HG02571 (cell line): ENCODE measurements at regions not wholly inside any gene's neighbourhood (a gene's known extent, or its start where the extent isn't known, plus 50 kb on each side); places are given as distances from the start of the nearest gene placed in this dataset.

Source experiments
- ATAC-seq: cut with Tn5 transposase; IDR thresholded peaks from one replicate; pipeline ENCODE4 v1.9.1; 2021; ENCODE audit warnings: mild to moderate bottlenecking, moderate library complexity; ENCODE audit not compliant: unreplicated experiment

DNA sequence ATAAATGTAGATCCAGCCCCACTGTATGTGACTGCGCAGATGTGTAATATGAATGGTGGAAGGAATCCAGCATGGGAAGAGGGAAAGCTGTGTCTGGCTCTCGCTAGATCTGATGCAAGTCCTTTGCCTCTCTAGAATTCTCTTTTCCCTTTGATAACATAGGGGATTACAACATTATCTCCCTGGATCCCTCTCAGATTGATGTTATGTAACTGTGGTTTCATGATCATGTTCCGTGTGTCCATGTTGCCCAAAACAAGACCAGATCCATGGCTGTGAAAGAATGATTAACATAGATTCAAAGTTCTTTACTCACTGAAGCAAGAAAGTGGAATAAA lies 184.0 kb upstream of the UBL3 start:
- no peak for ATAC-seq

DNA sequence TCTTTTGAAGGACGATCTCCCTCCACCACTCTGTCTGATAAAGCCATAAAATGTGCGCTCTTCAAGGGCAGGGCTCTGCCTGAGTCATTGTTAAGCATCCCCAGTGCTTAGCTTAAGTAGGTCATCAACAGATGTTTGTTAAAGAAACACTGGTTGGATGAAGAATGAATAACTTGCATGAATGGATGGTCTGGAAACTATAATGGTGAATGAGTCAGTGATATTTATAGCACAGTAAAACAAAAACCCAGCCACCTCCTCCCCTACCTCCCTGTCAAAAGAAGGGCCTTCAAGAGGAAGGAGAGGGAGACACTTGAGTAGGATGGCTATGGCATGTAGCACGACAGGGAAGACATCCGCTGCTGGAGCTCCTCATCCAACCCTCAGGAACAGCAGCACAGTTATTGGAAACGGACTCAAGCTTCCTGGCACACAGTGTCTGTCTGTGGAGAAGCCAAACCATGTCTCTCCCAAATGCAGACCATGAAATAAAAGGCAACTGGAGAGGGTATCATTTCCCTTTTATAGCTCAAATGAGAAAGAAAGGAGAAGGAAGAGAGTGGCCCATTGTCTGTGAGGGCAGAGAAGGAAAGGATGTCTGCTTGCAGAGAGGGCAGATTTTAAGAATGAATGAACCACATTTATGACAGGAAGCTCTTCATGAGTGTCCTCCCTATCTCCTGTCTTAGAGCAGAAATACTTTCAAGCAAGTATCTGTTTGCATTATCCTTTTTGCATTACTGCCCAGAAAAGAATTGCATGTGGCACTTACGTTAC lies 183.5 kb upstream of the UBL3 start:
- ATAC-seq: no peak

DNA sequence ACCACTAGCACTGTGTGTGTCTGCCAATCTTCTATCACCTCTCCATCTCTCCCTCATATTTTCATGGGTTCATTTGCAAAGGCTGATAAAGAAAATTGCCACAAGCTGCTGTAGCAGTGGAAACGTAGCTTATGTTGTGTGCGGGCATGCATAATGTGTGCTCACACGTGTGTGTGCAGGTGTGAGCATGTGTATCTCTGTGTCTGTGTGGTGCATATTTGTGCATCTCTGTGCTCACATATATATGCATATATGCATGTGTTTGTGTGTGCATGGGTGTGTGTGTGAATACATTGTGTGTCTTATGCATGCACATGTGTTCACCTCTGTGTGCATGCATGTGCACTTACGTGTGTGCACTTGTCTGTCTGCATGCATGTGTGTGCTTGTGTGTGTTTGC lies 181.8 kb upstream of the UBL3 start:
- no peak for ATAC-seq

DNA sequence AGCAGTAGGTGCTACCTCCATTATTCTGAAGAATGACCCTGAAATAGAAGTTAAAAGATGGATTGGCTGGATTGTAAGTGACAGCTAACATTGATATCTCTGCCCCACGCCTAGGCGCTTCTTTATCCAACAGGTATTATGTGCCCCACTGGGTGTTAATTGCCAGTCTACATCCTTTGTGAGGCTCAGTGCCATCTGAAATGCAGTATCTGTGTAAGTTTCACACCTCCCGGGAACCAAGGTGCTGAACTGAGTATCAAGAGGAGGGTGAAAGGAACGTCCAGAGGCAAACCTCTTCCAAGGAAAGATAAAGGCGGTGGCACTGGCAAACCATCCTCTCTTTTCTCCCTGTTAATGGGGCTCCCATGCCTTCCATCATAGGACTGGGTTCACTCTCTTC lies 181.1 kb upstream of the UBL3 start:
- no peak for ATAC-seq

DNA sequence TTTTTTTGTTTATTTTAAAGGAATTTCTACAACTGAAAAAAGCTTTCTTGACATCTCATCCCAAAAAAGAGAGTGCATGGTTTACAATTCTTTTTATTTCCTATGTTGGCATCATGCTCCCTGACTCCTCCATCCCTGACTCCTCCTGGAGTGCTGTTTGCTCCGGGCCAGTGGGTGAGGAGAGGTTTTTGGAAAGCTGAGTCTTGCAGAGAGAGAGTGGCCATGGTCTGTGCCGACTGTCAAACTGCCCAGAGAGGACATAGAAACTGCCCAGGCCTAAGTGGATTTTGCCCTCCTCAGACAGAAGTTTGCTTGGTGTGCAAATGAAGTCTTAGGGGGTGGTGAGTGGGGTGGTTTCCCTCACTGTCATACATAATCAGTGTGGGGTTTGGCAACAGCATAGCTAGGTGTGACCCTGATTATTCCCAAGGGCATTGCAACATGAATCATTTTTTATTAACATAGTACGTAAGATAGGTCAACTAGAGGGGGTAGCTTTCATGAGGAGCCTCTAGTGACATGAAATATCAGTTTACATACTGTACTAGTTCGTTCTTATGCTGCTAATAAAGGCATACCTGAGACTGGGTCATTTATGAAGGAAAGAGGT lies 179.8 kb upstream of the UBL3 start:
- ATAC-seq: no peak

DNA sequence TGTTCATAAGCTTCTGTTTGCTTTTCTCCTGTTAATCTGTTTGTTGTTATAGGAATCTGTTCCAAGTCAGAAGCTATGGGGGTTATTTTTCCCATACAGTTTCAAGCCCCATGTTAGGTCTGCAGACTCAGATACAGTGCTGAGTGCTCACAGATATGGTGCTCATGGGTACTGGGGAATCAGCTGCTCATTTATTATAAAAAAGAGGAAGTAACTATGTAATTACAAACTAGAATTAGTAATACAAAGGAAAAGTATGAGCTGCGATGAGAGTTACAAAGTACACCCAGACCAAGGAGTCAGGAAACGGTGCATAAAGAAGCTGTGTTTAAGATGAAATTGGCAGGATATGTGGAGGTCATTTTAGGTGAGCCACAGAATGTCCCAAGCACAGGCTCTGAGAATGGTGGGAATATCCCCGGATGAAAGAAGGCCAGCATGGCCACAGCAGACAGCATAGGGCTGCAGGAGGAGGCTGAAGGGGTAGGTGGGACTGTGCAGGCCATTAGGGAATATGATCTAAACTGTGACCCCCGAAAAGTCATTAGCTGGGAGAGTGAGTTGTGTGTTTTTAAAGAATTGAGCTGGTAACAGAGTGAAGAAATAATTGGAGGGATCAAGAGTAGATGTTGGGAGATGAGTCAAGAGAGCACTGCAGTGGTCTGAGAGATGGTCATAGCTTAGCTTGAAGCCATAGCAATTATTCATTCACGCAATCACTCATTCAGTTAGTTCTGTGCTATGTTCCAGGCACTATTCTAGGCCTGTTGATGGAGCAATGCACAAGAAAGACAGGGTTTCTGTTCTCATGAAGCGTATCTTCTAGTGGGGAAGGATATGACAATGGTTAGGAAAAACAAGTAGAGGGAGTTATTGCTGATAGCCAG lies 177.4 kb upstream of the UBL3 start:
- ATAC-seq: no peak

DNA sequence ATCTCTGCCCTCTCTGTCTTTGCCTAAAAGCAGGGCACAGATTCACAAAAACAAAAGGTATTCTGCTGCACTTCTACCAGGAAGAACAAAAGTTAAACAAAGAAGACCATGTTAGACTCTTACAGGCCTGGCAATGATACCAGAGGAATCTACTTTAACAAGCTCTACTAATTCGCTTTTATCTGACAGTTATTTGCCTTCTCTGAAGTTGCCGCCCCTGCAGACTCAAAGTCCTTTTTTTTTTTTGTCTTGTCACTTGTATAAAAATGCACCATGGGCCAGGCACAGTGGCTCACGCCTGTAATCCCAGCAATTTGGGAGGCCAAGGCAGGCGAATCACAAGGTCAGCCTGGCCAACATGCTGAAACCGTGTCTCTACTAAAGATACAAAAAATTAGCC lies 176.5 kb upstream of the UBL3 start:
- ATAC-seq: no peak

DNA sequence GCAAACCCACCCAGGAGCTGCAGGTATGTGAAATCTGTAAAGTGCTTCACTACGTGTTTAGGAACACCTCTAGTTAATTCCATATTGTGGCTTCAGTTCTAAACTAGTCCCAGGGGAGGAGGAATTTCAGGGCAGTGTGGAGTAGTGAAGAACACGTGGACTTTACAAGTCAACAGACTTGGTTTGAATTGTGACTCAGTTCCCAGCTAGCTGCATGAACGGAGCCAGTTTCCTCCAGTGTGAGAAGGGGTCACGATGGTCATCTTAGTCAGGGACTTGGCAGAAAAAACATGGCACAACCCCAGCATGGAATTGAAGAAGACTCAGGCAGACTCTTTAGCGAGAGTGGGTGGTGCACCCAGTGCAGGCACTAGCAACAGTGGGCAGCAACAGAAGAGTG lies 175.7 kb upstream of the UBL3 start:
- no peak for ATAC-seq

DNA sequence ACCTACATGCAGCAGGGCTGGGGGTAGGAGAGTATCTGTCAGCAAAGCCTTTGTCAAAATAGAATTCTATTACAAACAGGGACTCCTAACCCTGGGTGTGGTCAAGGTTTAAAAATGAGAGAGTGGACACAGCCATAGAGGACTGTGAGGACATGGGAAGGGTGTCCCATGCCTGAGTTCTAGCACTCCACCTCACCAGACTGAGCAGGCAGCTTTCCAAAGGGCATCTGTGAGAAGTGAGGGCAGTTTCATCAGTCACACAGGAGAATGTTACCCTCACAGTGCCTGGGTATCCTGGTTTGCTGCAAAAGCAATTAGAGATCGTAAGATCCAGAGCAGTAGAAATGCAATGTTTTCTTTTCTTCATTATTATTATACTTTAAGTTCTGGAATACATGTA lies 174.9 kb upstream of the UBL3 start:
- ATAC-seq: no peak

DNA sequence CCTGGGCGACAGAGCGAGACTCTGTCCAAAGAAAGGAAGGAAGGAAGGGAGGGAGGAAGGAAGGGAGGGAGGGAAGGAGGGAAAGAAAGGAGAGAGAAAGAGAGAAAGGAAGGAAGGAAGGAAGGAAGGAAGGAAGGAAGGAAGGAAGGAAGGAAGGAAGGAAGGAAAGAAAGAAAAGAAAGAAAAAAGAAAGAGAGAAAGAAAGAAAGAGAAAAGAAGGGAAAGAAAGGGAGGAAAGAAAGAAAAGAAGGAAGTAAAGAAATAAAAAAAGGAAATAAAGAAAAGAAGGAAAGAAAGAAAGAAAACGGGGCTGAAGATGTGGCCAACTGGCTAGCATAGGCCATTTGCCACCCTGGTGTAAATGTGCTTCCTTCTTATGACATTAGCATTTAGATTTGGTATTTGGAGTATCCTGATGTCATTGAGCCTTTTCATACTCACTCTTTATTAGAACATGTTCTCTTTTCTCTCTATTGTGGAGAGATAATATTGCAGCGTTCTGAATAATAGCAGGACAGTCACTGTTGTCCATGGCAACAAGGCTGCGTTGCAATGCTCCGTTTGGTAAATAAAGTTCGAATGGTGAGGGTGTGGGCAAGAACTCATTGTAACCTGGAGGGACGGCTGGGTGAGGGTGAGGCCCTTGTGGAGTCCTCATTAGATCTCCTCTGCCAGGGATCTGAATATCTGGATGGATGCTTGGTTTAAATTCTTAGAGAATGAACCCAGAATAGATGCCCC lies 173.9 kb upstream of the UBL3 start:
- no peak for ATAC-seq

DNA sequence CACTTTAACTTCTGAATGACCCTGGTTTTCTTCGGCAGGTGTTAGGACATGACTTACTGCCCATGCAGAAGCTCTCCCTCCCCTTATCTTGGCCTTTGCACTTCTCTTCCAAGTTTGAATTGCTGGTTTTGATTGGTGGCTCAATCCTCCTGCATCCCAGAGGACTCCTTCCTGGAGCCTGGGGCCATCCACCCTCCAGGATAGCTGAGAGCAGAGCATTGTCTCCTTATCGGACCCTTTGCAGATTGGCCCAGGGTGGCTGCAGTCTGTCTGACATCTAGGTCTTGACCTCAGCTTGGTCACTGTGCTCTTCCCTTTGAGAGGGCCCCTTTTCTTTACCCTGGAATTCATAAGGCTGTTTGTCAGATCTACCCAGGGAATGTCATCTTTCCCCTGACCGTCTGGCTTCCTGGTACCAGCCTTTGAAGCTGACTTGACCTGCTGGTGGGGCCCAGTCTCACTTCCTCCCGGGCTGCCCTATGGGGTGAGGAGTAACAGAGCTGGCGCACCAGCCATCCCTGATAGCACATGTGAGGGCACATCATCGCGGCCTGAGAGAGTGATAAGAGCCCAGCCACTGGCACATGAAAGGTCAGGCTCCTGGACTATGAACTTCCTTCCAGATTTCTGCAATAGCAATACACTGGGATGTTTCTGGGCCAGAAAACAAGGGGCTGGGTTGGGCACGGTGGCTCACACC lies 172.9 kb upstream of the UBL3 start:
- ATAC-seq: no peak

DNA sequence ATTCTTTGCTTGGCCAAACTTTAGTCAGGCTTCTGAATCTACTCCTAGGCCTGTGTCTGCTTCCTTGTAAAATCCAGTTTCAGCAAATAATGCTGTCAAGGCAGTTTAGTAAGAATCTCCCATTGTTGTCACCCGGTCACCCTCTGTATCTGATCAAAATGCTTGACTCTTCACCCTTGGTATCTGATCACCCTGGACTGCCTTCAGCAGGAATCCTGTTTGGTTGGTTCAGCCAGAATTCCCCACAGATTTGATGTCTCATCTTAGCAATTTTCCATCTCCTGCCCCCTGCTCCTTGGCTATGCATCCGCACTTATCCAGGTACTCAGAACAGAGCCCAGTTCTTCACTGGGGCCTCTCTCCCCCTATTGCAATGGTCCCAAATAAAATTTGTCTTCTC lies 172.4 kb upstream of the UBL3 start:
- ATAC-seq: no peak

DNA sequence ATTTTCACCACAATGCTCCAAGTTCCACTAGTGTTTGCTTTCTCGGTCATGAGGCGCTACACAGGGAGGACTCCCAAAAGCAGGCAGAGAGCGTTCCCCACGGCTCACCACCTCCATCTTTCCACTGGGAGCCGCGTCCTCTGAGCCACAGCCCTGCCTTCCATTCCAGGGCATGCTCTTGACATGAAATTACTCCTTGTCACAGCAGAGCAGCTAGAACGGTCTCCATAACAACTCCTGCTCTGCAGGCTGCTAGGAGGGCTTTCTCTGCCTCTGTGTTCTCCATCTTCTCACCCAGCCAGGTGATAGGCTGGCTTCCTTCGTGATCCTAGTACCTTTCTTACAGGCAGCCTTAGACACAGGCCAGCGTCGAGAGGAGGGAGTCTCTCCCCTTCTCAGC lies 171.8 kb upstream of the UBL3 start:
- no peak for ATAC-seq

DNA sequence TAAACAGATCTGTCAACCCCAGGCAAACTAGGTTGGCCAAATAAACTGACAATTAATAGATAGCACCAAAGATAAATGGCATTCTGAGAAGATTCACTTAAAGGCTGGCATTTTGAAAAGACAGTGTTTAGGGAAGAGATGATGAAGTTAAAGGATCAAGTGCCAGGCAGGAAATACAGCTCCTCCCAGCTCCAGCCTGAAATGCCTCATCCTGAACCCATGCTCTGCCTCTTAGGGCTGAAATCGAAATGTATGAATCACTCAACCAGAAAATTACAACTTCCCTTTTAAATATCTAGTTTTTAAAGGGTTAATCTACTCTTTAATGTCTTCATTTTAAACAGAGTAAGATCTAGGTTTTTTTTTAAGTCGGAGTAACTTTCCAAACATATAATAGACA lies 171.2 kb upstream of the UBL3 start:
- ATAC-seq: no peak

DNA sequence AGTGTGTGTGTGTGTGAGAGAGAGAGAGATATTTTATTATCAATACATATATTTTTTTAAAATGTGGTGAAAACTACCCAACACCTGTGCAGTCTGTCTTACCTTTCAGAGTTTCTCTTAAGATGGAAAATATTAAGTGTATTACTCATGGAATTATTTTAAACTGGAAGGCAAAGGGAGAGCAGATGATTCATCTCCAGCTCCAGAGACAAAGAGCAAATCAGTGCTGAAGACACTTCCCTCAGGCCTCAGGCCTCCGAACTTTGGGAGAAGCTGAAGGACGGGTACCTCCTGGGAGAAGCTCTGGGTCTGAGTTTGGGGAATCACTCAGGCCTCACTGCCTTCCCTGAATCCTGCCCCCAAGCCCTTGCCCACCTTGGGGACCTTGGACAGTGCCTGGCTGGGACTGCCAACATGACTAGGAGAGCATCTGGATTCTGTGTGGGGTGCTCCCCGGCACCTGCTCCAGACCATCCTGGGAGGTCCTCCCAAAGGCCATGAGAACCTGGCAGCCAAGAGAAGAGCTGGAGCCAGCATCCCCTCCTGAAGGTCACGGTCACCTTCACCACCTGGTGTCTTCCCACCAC lies 170.4 kb upstream of the UBL3 start:
- ATAC-seq: no peak

DNA sequence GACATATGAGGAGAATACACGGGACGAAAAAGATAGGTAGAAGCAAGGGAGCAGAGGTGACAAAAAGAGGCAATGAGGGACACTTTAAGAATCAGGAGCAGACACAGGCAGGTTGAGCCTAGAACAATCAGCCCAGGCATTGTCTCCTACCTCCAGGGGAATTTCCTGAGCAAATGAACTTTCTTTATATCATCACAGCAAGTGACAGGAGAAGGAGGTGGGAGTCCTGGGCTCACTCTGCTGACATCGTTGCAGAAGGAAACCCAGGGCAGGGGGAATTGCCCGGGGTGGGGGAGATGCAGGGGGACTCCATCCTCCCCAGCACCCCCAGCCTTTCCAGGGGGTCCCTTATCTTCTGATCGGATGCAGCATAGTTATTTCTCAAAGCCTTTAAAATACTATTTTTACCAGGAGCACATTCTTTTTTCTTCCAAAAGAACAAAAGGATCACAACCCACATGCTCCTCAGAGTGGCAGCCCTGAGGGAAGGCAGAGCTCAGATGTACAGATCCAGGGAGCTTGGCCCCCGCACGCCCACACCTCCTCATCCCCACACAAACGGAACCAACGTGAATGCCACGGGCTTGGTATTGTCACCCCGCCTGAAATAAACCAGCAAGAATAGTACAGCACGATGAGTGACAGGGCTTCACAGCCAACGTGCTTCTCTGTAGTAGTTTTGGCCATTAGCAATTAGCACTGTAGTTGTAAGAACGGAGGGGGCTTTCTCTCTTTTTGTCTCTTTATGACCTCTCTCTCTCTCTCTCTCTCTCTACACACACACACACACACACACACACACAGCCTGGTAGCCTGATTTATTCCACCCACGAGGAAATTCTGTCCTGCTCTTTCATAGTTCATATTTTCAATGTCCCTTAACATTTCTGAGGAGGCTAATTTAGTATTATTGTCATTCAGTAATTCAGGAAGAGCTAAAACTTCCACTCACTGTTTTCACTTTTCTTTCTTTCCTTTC lies 169.5 kb upstream of the UBL3 start:
- no peak for ATAC-seq

DNA sequence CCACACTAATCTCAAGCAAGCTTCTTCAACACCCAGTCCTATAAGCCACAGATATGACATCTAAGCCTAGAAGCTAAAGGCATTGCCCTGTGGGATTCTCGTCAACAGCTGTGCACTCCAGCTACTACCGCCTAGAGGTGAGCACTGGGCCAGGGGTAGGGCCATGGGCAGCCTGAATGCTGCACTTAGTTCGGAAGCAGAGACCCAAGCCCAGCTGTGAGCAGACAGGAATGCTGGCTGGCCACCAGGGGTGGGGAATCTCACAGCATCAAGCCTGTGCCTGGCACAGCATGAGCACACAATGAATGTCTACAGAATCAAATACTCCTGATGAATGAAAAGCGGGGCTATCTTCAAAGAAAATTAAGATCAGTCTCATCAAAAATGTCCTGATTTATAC lies 167.5 kb upstream of the UBL3 start:
- no peak for ATAC-seq

DNA sequence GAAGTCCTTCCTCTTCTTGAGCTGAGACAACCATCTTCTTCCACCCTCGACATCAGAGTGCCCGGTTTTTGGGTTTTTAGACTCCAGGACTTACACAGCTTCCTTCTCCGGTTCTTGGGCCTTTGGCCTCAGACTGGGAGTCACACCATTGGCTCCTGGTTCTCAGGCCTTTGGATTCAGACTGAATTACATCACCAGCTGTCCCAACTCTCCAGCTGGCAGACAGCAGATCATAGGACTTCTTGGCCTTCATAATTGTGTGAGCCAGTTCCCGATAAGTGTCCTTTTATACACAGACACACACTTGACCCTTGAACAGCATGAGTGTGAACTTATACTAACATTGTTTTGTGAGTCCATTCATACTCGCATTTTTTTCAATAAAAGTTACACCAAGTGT lies 166.0 kb upstream of the UBL3 start:
- ATAC-seq: no peak

DNA sequence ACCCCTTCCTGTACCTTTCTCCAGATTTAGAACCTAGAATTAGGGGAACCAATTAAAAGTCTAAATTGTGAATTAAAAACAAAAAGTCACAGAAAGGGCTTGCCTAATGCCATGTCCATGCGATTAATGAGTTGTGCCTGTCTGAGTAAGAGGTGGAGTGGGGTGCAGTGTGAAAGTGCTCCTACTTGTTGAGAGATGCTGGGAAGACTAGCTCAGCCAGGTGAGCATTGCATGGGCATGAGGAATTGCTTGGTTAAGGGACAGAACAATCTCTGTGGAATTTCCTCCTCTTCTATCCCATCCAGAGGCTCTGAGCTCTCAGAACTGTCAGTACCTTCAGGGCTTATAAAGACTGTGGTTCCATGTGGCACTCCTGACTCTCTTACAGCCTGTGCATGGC lies 159.0 kb upstream of the UBL3 start:
- ATAC-seq: no peak
